Erythroblast (primary cell): ENCODE measurements at regions not wholly inside any gene's neighbourhood (a gene's known extent, or its start where the extent isn't known, plus 50 kb on each side); places are given as distances from the start of the nearest gene placed in this dataset.

Source experiments
- GATA1 ChIP-seq: IDR thresholded peaks from 2 replicates; pipeline ENCODE4 v1.6.1; 2011; ENCODE audit warnings: low read depth, mild to moderate bottlenecking, control low read depth, low read length, moderate library complexity
- POLR2A ChIP-seq: IDR thresholded peaks from 2 replicates; pipeline ENCODE4 v1.6.1; 2011; ENCODE audit warnings: mild to moderate bottlenecking, low read length

DNA sequence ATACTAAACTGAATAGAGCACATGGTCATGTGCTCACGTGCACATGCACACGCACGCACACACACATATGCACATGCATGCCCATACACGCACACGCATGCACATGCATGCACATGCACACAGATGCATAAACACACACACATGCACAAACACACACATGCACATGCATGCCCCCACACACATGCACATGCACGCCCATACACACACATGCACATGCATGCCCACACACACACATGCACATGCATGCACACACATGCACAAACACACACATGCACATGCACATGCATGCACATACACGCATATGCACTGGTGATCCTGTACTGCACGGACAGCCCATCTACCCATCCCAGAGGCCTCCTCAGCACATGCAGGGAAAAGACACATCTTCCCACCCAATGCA lies 426.6 kb downstream of the OCA2 start:
- no peak for TF ChIP-seq POLR2A
- TF ChIP-seq GATA1: no peak
